A549 (cell line): ENCODE measurements at regions not wholly inside any gene's neighbourhood (a gene's known extent, or its start where the extent isn't known, plus 50 kb on each side); places are given as distances from the start of the nearest gene placed in this dataset.

Experiments
- ATAC-seq, 2 experiments: fragments of 200-7000 bp in 1 of 2; fragments of >200 bp in 1 of 2; cut with Nextera tagmentation in 1 of 2; cut with Tn5 transposase in 1 of 2; 3 replicates each; pipeline versions ENCODE4 v1.8.0 to v1.9.1; 2018 to 2020; ENCODE audit warnings: mild to moderate bottlenecking in 1 of 2, moderate library complexity in 1 of 2
- CTCF ChIA-PET: fragments of 300-600 bp; sonication (Branson Sonifier 250); formaldehyde crosslinking; extraction: SDS; loops from one replicate; lab custom pipeline; 2021; ENCODE audit warnings: antibody characterized with exemption, inconsistent platforms; lab: Yijun Ruan, JAX
- POLR2A ChIA-PET: fragments of 350-600 bp; formaldehyde crosslinking; extraction: SDS; loops from one replicate; lab custom pipeline; 2021; ENCODE audit warnings: antibody characterized with exemption, inconsistent platforms; lab: Yijun Ruan, JAX
- DNase-seq, 2 experiments: peaks; one replicate each; pipeline versions ENCODE4 v3.0.0 to v3.0.0-alpha.2; 2011 to 2016; ENCODE audit warnings: low read depth in 1 of 2, low spot score in 1 of 2
- FAIRE-seq: peaks from 2 replicates; lab custom pipeline; 2011; peaks lifted over from hg19 to GRCh38; lab: Jason Lieb, UNC
- H3K27ac ChIP-seq, 2 experiments: fragments of >200 bp; sonication (Bioruptor Twin); formaldehyde crosslinking; 3 replicates each; pipeline ENCODE4 v1.5.1; 2016 to 2017
- H3K4me1 ChIP-seq: fragments of >200 bp; sonication (Bioruptor Twin); formaldehyde crosslinking; 3 replicates; pipeline ENCODE4 v1.6.1; 2016
- H3K4me2 ChIP-seq: fragments of >200 bp; sonication (Bioruptor Twin); formaldehyde crosslinking; 3 replicates; pipeline ENCODE4 v1.6.1; 2016
- H3K4me3 ChIP-seq: fragments of >200 bp; sonication (Bioruptor Twin); formaldehyde crosslinking; 3 replicates; pipeline ENCODE4 v1.5.1; 2016
- H3K9me3 ChIP-seq: fragments of >200 bp; sonication (Bioruptor Twin); formaldehyde crosslinking; 3 replicates; pipeline ENCODE4 v1.6.1; 2016
- BCL3 ChIP-seq: fragments of >200 bp; sonication (Bioruptor Twin); formaldehyde crosslinking; IDR thresholded peaks from 3 replicates; pipeline ENCODE4 v1.6.1; 2016
- BHLHE40 ChIP-seq: IDR thresholded peaks from 2 replicates; pipeline ENCODE4 v1.6.1; 2012; ENCODE audit warnings: low read depth, low read length, inconsistent platforms
- CBX2 ChIP-seq: fragments of 200-600 bp; sonication (generic); IDR thresholded peaks from 2 replicates; pipeline ENCODE4 v1.6.1; 2016; ENCODE audit warnings: low read depth, mild to moderate bottlenecking, borderline replicate concordance
- CEBPB ChIP-seq, 2 experiments: fragments of >200 bp in 1 of 2; sonication (Bioruptor Twin) in 1 of 2; formaldehyde crosslinking in 1 of 2; IDR thresholded peaks; 2 replicates each; pipeline ENCODE4 v1.6.1; 2012 to 2016
- CHD2 ChIP-seq: fragments of 150-350 bp; IDR thresholded peaks from 2 replicates; pipeline ENCODE4 v1.6.1; 2014; ENCODE audit warnings: low read length; ENCODE audit not compliant: partially characterized antibody
- CHD4 ChIP-seq: fragments of 200-600 bp; sonication (generic); IDR thresholded peaks from 2 replicates; pipeline ENCODE4 v1.6.1; 2016; ENCODE audit warnings: antibody characterized with exemption, mild to moderate bottlenecking, borderline replicate concordance
- CTCF ChIP-seq: fragments of >200 bp; sonication (Bioruptor Twin); formaldehyde crosslinking; IDR thresholded peaks from 3 replicates; pipeline ENCODE4 v1.5.1; 2016
- E2F6 ChIP-seq: IDR thresholded peaks from 2 replicates; pipeline ENCODE4 v1.6.1; 2012; ENCODE audit warnings: low read depth, borderline replicate concordance
- EHF ChIP-seq: fragments of 250-450 bp; sonication (Bioruptor Pico); IDR thresholded peaks from 2 replicates; pipeline ENCODE4 v1.5.0; 2020; ENCODE audit warnings: mild to moderate bottlenecking
- ESRRA ChIP-seq: fragments of 150-350 bp; IDR thresholded peaks from 2 replicates; pipeline ENCODE4 v1.6.1; 2014; ENCODE audit warnings: mild to moderate bottlenecking, low read length, borderline replicate concordance
- FOSB ChIP-seq: fragments of 250-450 bp; sonication (Bioruptor Pico); IDR thresholded peaks from 2 replicates; pipeline ENCODE4 v1.5.0; 2020; ENCODE audit warnings: mild to moderate bottlenecking, moderate library complexity
- GATA3 ChIP-seq: IDR thresholded peaks from 2 replicates; pipeline ENCODE4 v1.6.1; 2012; ENCODE audit warnings: borderline replicate concordance
- HES2 ChIP-seq: fragments of >200 bp; sonication (Bioruptor Twin); formaldehyde crosslinking; IDR thresholded peaks from 2 replicates; pipeline ENCODE4 v1.6.1; 2016
- HOXB13 ChIP-seq: fragments of 250-450 bp; sonication (Bioruptor Pico); IDR thresholded peaks from 2 replicates; pipeline ENCODE4 v1.5.0; 2020; ENCODE audit warnings: low read depth, mild to moderate bottlenecking, moderate library complexity
- HOXB5 ChIP-seq: fragments of 250-450 bp; sonication (Bioruptor Pico); IDR thresholded peaks from 2 replicates; pipeline ENCODE4 v1.5.0; 2020; ENCODE audit warnings: mild to moderate bottlenecking, moderate library complexity
- JUNB ChIP-seq: fragments of >200 bp; sonication (Bioruptor Twin); formaldehyde crosslinking; IDR thresholded peaks from 2 replicates; pipeline ENCODE4 v1.6.1; 2016
- KDM5A ChIP-seq: fragments of 200-600 bp; sonication (generic); IDR thresholded peaks from 2 replicates; pipeline ENCODE4 v1.6.1; 2016; ENCODE audit warnings: antibody characterized with exemption, mild to moderate bottlenecking
- MAFK ChIP-seq: fragments of 450-650 bp; IDR thresholded peaks from 2 replicates; pipeline ENCODE4 v1.6.1; 2014; ENCODE audit not compliant: partially characterized antibody
- MAZ ChIP-seq: fragments of 150-350 bp; IDR thresholded peaks from 2 replicates; pipeline ENCODE4 v1.6.1; 2014; ENCODE audit warnings: antibody characterized with exemption, low read depth, low read length, borderline replicate concordance
- NPAS2 ChIP-seq: fragments of 250-450 bp; sonication (Bioruptor Pico); IDR thresholded peaks from 2 replicates; pipeline ENCODE4 v1.8.0; 2022; ENCODE audit warnings: mild to moderate bottlenecking, moderate library complexity, borderline replicate concordance
- PBX3 ChIP-seq: IDR thresholded peaks from 2 replicates; pipeline ENCODE4 v1.6.1; 2012
- POLR2A ChIP-seq: IDR thresholded peaks from 2 replicates; pipeline ENCODE4 v1.6.1; 2012; ENCODE audit warnings: mild to moderate bottlenecking, low read length
- SREBF2 ChIP-seq: fragments of 450-650 bp; IDR thresholded peaks from 2 replicates; pipeline ENCODE4 v1.6.1; 2014; ENCODE audit warnings: mild to moderate bottlenecking, moderate library complexity
- TFCP2L1 ChIP-seq: fragments of 250-450 bp; sonication (Bioruptor Pico); IDR thresholded peaks from 2 replicates; pipeline ENCODE4 v1.5.0; 2021; ENCODE audit warnings: mild to moderate bottlenecking
- TP53 ChIP-seq: fragments of 250-450 bp; sonication (Bioruptor Pico); IDR thresholded peaks from 2 replicates; pipeline ENCODE4 v1.5.0; 2021; ENCODE audit warnings: mild to moderate bottlenecking, moderate library complexity
- ZFP36 ChIP-seq: fragments of 450-650 bp; IDR thresholded peaks from 2 replicates; pipeline ENCODE4 v1.6.1; 2014; ENCODE audit warnings: borderline replicate concordance; ENCODE audit not compliant: partially characterized antibody
- TF ChIP-seq, protein P1 (sequence below): fragments of 250-450 bp; sonication (Bioruptor Pico); IDR thresholded peaks from 2 replicates; pipeline ENCODE4 v1.5.0; 2020; ENCODE audit warnings: low read depth, mild to moderate bottlenecking, moderate library complexity
- TF ChIP-seq, protein P2 (sequence below): fragments of 200-600 bp; sonication (generic); IDR thresholded peaks from 2 replicates; pipeline ENCODE4 v1.6.1; 2016; ENCODE audit warnings: antibody characterized with exemption, mild to moderate bottlenecking, moderate library complexity

DNA sequence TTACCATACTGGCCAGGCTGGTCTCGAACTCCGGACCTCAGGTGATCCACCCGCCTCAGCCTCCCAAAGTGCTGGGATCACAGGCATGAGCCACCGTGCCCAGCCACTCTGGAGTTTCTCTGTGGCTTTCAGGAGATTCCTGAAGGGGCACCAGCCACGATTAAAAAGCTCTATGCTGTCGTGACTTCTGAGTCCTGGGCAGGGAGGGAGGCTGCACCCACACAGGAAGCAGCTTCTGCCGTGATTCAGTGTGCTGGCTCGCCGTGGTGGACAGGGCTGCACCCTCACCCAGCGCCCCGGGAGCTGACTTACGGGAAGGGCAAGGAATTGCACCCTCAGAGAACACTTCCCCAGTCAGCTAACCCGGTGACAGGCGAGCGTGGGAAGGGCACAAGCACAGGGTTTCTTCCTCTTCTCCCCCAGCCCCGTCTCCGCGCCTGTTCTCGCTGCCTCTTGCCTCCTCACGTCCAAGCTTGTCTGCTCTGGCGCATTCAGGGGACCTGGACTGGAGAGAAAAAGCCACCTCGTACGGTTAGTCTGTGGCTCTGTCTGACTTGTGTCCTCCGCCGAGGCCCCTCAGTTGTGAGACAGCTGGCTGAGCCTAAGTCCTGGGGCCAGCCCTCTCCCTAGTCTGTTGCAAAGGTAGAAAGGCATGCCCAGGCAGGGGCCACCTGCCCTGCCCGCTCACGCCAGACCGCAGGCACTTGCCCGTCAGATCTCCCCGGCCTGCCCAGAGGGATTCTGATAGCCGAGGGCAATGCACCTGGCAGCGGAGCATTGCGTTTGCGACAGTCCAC lies 145.0 kb downstream of the SEC14L1 start (continued):
- TF ChIP-seq PBX3 (no peak), CTCF (no peak), FOSB (CRISPR knock-in tag) (peak; percentile 81), JUNB (0 out of 2 replicates have a peak, but pooled peaks have one; percentile 16), SREBF2 (no peak), NPAS2 (no peak), TFCP2L1 (CRISPR knock-in tag) (0 out of 2 replicates have a peak, but pooled peaks have one; percentile 11), E2F6 (no peak), CHD4 (0 out of 2 replicates have a peak, but pooled peaks have one; percentile 22), CHD2 (no peak), ZFP36 (no peak), BCL3 (0 out of 3 replicates have a peak, but pooled peaks have one; percentile 38), EHF (CRISPR knock-in tag) (peak; percentile 82), HOXB5 (CRISPR knock-in tag) (peak; percentile 80; the same call in 1 of the 2 replicates)
- TF ChIP-seq, protein P1, sequence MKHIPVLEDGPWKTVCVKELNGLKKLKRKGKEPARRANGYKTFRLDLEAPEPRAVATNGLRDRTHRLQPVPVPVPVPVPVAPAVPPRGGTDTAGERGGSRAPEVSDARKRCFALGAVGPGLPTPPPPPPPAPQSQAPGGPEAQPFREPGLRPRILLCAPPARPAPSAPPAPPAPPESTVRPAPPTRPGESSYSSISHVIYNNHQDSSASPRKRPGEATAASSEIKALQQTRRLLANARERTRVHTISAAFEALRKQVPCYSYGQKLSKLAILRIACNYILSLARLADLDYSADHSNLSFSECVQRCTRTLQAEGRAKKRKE (CRISPR knock-in tag) = 0 out of 2 replicates have a peak, but pooled peaks have one; percentile 8
- TF ChIP-seq, all 56 proteins: peak for 14

GRCh38 chr17:77286391-77286640 lies 145.5 kb downstream of the SEC14L1 start:
- H3K9me3 ChIP-seq = no peaks in the 10 kb centered on the region
- peak overlapping the region; percentile 9; the same call in 2 of the 3 replicates for H3K4me3 ChIP-seq
- POLR2A ChIA-PET = interaction anchor here (1.1 to 5.3 kb wide), 6 partner anchors 10 to 672 kb away, joined by 4 to 98 read pairs (median 6); partner anchors contain the start of genes SEC14L1 and TNRC6C
- no peak for DNase-seq
- ATAC-seq = no peak
- H3K27ac ChIP-seq = peak overlapping the region; percentile 91 to 94
- FAIRE-seq = no peak
- peaks cover 72% of the 10 kb centered on the region for H3K4me1 ChIP-seq
- CTCF ChIA-PET = interaction anchor here (0.7 to 3.7 kb wide), 13 partner anchors 12 to 890 kb away, joined by 3 to 33 read pairs (median 4); no protein-coding TSS in a partner anchor
- H3K4me2 ChIP-seq = peak overlapping the region; percentile 86
- TF ChIP-seq, protein P1 (CRISPR knock-in tag) = no peak
- TF ChIP-seq EHF (CRISPR knock-in tag) (no peak), HES2 (no peak), MAZ (no peak), MAFK (no peak), GATA3 (no peak), TFCP2L1 (CRISPR knock-in tag) (peak; percentile 69), CEBPB (IDR thresholded peaks at IDR 0.05) (no peak), BHLHE40 (no peak), KDM5A (no peak), TP53 (CRISPR knock-in tag) (peak; percentile 87; the same call in 1 of the 2 replicates), ESRRA (no peak), HOXB13 (CRISPR knock-in tag) (0 out of 2 replicates have a peak, but pooled peaks have one; percentile 44), POLR2A (peak; percentile 8; the same call in 1 of the 2 replicates), CBX2 (no peak)
- TF ChIP-seq, protein P2, sequence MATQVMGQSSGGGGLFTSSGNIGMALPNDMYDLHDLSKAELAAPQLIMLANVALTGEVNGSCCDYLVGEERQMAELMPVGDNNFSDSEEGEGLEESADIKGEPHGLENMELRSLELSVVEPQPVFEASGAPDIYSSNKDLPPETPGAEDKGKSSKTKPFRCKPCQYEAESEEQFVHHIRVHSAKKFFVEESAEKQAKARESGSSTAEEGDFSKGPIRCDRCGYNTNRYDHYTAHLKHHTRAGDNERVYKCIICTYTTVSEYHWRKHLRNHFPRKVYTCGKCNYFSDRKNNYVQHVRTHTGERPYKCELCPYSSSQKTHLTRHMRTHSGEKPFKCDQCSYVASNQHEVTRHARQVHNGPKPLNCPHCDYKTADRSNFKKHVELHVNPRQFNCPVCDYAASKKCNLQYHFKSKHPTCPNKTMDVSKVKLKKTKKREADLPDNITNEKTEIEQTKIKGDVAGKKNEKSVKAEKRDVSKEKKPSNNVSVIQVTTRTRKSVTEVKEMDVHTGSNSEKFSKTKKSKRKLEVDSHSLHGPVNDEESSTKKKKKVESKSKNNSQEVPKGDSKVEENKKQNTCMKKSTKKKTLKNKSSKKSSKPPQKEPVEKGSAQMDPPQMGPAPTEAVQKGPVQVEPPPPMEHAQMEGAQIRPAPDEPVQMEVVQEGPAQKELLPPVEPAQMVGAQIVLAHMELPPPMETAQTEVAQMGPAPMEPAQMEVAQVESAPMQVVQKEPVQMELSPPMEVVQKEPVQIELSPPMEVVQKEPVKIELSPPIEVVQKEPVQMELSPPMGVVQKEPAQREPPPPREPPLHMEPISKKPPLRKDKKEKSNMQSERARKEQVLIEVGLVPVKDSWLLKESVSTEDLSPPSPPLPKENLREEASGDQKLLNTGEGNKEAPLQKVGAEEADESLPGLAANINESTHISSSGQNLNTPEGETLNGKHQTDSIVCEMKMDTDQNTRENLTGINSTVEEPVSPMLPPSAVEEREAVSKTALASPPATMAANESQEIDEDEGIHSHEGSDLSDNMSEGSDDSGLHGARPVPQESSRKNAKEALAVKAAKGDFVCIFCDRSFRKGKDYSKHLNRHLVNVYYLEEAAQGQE = no peak
